Non-pigmented ciliary epithelial cell (primary cell): ENCODE measurements at regions not wholly inside any gene's neighbourhood (a gene's known extent, or its start where the extent isn't known, plus 50 kb on each side); places are given as distances from the start of the nearest gene placed in this dataset.

Experiments used
- DNase-seq: peaks from one replicate; pipeline ENCODE4 v3.0.0-alpha.2; 2010; ENCODE audit warnings: low read depth

DNA sequence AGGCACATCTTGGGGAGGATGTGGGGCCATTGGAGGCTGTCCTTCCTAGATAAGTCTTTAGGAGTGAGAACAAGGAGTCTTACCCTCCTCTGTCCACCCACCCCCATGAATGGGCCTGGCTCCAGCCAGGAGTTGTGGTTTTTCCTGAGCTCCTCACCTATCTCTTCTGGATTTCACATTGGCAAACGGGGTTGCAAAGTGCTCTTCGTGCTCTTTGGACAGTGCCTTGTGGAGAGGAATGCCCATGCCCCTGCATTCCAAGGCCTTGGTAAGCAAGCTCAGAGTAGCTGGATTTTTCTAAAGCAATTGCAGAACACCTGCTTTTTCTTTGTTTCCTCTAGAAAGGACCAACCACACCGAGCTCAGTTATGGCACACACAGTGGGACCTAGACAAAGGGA lies 152.1 kb upstream of the CAMK1G start:
- no peak for DNase-seq

DNA sequence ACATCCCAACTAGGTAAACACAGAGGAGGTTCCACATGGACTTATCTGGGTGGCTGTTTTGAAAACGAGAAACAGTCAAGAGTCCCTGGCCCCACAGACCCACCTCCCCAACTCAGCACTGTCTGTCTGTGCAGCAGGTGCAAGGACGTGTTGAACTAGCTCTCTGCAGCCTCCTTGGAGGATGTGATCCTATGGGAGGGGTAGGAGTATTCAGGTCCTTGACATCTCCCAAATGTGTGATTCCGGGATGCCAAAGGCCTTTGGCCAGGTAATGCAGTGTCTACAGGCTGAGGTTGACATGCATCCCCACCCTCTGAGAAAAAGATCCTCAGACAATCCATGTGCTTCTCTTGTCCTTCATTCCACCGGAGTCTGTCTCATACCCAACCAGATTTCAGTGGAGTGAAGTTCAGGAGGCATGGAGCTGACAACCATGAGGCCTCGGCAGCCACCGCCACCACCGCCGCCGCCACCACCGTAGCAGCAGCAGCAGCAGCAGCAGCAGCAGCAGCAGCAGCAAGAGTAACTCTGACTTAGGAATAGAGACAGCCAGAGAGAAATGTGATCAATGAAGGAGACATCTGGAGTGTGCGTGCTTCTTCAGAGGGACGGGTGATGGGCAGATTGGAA lies 151.6 kb upstream of the CAMK1G start:
- no peak for DNase-seq

DNA sequence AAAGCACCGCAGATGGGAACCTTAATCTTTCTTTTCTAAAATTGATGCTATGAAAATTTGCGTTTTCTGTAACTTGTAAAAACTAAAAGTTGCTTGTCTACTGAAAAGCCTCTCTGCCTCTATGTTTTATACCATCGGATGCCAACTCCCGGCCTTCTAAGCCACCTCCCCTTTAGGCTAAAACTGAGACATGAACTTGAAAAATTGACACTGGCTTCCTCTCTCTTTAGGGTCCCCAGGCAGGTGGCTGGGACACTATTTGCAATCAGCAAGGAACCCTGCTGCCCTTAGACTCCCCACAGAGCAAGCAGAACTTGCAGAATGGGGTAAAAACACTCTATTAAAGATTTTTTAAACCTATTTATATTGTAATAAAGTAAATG lies 151.1 kb upstream of the CAMK1G start:
- DNase-seq = no peak

DNA sequence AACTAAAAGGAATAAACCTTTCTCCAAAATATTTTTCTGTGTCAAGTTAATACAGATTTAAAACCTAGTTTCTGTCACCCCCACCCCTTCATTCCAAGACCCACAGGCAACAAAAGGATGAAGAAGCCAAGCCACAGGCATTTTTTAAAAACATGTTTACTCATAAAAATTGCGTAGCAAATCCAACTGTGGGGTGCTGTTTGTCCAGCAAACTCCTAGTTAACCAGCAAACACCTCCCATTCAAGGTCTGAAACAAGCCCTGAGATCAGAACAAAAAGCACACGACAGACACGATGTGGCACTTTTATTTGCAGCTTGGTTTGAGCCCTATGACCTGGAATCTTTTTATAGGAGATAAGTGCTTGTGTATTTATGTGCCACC lies 149.9 kb upstream of the CAMK1G start:
- DNase-seq = no peak

DNA sequence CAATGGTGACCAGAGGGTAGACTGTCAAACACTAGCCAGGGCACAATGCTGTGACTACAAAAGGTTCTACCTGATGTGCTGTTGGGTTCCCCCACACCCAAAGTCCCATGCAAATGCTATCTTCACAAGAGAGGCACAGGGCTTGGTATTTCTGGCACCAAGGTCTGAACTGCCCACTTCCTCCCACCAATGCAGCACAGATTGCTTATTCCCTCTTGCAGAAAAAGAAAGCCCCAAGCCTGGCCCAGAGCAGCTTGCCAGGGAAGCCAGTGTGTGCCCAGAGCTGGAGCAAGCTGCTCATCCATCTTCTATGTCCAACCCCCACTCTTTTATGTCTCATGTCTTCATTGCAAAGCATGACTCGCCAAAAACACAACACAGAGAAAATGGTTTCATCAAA lies 149.4 kb upstream of the CAMK1G start:
- DNase-seq = no peak

DNA sequence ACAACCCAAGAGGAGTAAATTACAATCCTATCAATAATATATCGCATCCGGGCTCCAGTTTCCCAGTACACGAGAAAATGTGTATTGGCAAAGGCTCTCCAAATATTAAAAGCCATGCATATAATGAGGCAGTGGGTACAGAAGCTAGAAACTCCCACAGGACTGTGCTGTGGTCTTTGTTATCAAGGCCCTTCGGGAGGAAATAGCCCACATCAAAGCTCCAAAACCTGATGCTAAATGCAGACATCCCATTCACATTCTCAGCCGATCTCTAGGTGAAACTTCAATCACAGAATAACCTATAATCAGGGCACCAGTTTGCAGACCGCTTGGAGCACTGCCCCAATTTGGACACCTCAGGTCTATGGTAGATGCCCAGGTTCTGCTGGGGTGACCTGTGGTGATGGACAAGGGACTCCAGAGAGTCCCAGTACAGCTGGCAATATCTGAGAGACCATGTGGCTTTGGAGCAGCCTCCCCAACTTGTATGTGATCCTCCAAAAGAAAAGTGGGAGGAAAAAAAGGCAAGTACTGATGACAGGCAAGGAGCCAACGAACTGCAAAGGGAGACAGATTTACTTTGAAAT lies 148.8 kb upstream of the CAMK1G start:
- DNase-seq = no peak

DNA sequence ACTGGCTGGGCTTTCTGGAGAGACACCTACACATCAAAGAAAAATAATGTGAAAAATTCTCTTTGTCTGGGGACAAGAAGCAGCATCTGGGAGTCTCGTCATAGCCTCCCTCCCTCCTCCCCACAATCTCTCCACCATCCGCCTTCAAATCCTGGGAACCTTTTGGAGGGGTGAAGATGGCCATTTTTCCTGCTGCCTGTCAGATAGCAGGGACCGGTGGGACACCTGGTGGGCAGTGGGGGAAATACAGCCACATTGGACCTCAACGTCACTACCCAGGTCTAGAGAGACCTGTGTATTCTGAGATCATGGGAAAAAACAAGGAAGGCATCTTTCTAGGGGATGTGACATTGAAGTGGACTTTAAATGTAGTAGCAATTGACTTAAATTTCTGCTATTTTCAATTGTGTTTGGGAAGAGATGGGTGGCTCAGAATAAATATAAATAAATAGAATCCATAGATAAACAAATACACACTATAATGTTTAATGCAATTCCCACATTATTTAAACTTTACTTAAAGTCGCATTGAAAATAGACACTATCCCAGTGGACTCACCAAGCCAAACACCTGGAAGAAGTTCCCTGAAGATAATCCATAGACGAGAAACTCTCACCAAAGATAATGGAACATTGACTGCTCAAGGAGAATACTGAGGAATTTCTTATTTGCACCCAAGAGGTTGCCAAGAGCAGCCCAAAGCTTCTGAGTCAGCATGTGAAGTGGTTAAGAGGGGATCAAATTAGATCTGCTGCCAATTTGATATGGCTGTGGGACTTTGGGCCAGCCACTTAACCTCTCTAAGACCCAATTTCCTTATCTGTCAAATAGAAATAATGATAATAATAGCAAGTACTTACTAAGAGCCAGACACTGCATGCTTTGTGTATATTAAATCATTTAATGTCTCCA lies 147.6 kb upstream of the CAMK1G start:
- peak; percentile 60 for DNase-seq

DNA sequence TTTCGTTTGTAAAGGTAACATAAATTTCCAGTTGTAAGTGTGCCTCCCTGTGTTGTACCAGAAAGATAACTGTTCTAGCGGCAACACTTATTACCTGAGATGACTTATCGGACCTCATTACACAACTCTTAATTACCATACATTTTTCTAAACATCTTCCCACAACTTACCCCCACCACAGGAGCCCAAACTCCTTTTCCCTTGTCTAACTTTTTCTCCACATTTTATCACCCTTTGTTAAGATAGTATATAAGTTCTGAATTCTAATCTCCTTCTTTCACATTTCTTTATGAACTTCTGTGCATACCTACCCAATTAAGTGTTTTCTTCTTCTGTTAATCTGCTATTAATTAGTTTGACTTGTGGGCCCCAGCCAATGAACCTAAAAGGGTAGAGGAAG lies 143.7 kb upstream of the CAMK1G start:
- no peak for DNase-seq

DNA sequence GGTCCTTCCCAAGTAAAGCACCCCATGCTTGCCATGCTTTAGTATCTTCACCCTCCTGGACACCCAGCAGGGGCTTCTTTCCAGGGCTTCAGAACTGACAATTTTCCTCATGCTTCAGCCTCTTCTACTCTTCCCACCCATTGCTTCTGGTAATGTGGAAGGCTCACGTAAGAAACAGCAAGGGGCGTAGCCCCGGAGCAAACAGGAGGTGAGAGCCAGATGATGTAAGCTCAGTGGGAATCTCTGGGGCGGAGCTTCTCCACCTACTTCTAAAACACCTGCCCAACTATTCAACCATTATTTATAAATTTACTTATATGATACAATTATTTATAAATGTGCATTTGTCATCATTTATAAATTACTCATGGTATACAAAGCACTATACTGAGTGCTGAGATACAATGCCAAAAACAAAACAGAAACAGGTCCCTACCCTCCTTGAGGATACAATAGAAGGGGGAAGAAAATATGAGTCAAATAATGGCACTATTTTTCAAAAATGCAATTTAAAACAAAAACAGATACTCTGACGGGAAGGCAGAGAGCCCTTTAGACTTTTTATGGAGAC lies 140.1 kb upstream of the CAMK1G start:
- no peak for DNase-seq

DNA sequence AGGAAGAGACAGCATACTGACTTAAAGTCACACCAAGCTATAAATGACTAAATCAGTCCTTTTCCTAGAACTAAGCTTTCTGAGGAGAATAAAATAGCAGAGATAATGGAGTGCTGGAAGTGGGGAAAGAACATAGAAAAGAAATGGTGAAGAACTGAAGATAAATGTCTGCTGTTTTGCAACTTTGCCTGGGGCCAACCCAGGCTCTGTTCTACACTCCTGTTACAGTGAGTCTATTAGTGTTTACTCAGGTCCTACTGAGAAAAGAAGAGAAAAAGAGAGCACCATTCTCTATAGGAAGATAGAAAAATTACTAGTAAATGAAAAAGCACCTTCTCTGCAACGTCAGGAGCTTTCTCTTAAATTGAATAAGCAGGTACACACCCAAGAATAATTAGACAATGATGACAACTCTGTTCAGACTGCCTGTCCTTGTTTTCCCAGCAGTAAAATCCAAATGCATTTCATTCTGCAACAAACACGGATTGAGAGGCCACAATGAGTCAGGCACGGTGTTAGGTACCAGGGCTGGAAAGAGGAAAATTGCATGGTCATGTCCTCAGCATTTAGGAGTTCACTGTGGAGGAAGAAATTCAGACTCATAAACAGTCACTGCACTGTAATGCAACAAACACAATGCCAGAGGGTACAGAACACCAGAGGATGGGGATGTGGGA lies 139.4 kb upstream of the CAMK1G start:
- no peak for DNase-seq

DNA sequence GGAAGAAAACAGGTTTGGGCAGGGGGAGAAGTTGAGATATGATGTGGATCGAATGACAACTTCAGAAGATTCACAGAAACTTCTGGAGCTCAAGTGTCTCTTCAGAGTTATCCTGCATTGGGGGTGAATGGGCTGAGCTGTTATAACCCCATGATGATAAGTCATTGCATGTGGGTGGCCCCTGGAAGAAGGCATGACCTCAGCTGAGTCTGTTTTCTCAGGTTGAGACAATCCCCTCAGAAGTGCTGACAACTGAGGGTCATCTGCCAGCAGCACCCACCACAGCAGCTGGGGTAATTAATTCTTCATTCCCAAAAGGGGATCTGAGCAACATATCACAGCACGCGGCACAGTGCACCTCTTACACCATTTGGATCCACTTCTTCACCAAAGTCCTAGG lies 138.6 kb upstream of the CAMK1G start:
- DNase-seq = no peak

DNA sequence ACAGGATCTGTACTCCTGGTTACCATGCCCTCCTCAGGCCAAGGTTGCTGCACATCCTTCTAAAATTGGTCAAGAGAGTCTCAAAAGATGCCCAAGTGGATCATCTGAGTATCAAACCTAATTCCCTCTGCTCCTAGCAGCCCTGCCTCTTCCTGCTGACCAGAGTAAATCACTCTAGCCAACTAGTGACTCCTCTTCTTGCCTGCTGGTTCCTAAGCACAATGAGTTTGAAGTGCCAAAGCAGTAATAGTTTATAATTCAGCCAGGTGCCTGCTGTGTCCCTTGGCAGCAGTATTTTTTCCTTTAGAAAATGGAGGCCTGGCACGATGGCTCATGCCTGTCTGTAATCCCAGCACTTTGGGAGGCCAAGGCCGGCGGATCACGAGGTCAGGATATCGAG lies 137.9 kb upstream of the CAMK1G start:
- DNase-seq = no peak

DNA sequence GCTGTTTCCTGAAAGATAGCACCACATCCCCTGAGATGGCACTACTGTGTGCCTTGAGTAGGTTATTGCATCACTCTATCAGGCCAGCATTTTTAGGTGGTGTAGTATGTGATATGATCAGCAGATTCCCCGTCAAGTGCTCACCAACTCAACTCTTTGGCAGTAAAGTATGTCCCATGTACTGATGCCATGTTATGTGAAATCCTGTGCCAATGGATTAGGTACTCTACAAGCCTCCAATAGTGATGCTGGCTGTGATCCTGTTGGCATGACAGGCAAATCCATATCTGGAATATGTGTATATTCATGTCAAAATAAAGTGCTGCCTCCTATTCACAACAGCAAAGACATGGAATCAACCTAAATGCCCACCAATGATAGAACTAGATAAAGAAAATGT lies 137.2 kb upstream of the CAMK1G start:
- DNase-seq = no peak

DNA sequence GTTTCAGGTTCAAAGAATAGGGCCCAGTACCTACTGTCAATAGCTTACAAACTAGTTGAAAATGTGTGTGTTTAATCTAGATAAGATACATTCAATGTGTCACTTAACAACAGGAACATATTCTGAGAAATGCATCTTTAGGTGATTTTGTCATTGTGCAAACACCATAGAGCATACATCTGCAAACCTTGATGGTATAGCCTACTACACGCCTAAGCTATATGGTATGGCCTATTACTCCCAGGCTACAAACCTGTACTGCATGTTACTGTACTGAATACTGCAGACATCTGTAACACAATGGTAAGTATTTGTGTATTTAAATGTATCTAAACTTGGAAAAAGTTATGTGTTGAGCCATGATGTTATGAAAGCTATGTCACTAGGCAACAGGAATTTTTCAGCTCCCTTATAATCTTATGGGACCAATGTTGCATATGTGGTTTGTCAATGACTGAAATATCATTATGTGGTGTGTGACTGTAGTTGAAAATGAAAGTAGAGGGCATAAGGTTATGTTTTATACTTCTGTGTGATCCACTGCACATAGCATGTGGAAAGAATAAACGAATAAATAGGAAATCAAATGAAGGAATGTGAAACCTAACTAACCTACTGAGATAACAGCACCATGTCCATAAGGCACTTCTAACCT lies 129.0 kb upstream of the CAMK1G start:
- no peak for DNase-seq

DNA sequence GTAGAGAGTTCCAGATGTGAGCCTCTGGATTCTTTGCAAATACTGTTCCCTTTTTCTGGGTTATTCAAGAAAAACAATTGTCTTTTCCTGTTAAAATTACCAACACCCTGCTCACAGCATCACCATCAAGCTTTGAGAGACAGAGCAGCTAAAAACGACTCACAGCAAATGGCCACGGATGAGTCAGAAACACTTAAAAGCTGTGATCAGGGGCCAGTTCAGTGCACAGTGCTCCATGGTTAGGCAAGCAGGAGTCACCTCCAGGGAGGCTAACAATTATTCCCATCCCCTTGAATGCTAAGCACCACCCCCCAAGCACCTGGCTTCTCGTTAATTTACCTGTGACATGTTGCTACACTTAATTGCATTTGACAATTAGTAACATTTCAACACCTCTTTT lies 128.4 kb upstream of the CAMK1G start:
- no peak for DNase-seq

DNA sequence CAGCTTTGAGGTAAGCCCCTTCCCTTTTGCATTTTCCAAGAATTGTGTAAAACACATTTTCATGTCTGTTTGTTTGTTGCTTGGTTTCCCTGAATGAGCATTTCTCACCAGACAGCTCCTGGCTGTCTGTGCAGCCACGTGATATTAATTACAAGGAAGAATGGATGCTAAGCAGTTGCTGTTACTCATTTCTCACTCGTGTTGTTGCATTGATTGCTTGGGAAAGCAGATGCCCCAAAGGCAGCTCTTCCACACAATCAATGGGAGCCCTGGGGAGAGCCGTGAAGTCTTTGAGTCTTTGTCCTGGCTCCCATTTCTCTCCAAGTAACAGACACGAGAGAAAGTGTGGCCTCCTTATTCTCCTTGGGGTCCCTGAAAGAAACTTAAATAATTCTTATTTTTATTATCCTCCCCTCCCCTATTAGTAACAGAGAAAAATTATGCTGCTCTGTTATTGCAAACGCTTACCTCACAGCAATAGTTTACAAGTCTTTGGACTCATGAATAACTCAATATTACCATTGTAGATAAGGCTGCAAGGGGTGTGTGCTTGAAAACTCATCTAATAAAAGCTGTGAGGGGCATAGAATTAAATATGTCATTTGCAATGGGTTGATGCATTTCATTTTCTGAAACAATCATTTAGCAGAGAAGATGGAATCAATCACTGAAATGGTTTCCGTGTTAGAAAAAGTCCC lies 127.7 kb upstream of the CAMK1G start:
- DNase-seq = no peak

DNA sequence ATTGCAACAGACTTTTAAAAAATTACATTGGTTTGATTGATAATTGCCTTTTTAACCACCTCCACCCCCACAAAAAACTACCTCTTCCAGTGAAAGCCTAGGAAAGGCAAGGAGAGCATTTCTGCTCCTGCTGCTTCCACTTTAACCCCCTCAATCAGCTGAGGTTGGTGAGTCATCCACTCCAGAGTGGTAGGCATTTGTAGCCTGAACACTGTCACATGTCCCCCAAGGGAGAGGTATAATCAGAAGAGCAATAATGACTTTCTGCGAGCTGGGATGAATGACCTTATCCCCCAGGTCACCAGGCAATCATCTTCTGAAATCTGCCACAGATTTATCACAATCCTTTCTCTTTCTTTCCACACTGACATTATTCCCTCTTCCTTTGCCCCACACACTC lies 126.6 kb upstream of the CAMK1G start:
- no peak for DNase-seq

DNA sequence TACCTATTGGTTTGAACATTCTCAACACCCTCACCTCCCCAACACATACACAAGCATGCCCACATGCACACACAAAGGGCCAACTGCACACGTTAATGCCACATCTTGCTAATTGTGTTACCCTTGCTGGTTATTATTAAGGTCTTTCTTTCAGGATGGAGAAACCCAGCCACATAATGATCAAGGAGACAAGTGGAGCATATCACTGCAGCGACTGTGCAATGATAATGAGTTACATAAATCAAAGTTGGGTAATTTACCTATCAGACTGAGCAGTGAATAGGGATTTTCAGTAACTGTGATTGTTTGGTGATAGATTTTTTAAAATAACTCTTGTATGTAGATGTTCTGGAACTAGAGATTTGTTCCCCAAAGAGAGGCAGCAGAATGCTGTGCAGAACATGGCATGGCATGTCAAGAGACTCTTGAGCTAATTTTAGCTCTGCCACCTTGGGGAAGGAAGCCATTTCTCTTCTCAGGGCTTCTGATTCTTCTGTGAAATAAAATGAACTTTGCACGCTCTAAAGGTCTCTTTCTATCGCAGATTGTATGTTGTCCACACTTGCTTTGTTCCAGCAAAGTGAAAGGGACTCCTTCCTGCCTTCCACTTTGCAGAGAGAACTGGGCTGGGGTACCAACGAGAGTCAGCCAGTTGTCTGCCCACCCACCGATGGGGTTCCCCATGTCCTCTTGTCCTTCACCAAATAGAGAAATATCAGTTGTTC lies 126.0 kb upstream of the CAMK1G start:
- DNase-seq = no peak

DNA sequence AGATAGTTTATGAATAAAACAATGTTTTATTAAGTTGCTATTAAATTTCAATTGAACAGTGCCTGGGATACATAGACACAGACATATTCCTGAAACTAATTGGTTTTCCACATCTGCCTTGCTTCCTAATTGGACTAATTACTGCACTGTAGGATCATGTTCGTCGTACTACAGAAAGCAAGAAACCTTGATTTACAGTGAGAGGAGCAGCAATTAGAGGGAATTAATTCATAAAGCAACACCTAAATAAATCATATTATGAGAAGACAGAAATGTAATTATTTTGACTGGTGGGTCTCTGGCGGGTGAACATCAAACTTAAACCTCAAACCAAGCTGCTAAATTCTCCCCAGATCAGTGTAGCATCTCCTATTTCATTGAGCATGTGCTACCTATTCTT lies 124.6 kb upstream of the CAMK1G start:
- no peak for DNase-seq

DNA sequence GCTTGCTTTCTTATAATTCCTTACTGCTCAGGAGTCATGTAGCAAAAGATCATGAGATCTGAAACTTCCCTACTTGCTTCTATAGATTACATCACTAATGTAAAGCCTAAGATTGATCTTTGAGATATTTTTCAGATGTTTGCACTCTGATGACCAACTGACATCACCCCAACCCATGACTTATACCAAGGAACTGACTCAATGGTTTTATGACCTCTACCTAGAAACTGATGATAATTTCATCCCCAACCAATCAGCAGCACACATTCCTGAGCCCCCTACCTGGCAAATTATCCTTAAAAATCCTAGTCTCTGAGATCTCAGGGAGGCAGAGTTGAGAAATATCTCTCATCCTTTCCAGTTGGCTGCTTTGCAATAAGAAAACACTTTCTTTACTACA lies 122.3 kb upstream of the CAMK1G start:
- DNase-seq = no peak

DNA sequence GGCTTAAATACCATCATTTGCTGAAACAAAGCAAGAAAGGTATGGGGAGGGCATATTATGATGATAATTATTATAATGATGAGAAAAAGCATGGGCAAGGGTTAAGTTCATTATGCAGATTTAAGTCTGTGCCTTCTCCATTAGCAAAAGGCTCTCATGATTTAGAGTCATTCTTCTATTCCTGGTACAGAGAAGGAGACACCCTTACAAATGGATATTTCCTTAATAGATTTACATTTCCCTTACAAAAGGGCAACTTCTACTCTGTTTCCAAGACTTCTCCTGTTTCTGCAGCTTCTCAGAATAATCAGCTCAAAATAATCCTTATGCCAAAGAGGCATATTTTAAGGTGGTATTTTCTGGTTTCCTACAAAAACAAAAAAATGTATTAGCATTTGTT lies 121.1 kb upstream of the CAMK1G start:
- DNase-seq = no peak
